ENCODE measurements at regions not wholly inside any gene's neighbourhood (a gene's known extent, or its start where the extent isn't known, plus 50 kb on each side); places are given as distances from the start of the nearest gene placed in this dataset.
A peak's percentile ranks its signal among the peaks of the same experiment; 100 is the strongest.

- in situ Hi-C loops (cut with HindIII; ENCODE audit: low pct_unique_long_range_greater_than_20kb, low sequenced_read_pairs): no loop called here
- TF ChIP-seq JUND (IDR thresholded peaks at IDR 0.05; ENCODE audit: low read depth): no peak
- DNase-seq (ENCODE audit: low read depth in 1 of 2, low spot score in 1 of 2): no peak
Observed at GRCh38 chr5:124671193-124671592, 75.2 kb downstream of the ZNF608 start.

GRCh38 chr5:124670722-124671184 lies 75.7 kb downstream of the ZNF608 start:
- in situ Hi-C loops (cut with HindIII; ENCODE audit: low pct_unique_long_range_greater_than_20kb, low sequenced_read_pairs): no loop called here
- no peak for TF ChIP-seq JUND (IDR thresholded peaks at IDR 0.05; ENCODE audit: low read depth)

GRCh38 chr5:124669956-124670721 lies 76.3 kb downstream of the ZNF608 start:
- TF ChIP-seq JUND (IDR thresholded peaks at IDR 0.05; ENCODE audit: low read depth): no peak
- in situ Hi-C loops (cut with HindIII; ENCODE audit: low pct_unique_long_range_greater_than_20kb, low sequenced_read_pairs): no loop called here
- DNase-seq (ENCODE audit: low read depth in 1 of 2, low spot score in 1 of 2): no peak

More at GRCh38 chr5:124670722-124671184, 75.7 kb downstream of the ZNF608 start:
- no peak for DNase-seq (ENCODE audit: low read depth in 1 of 2, low spot score in 1 of 2)

GRCh38 chr5:124669300-124669648 lies 77.2 kb downstream of the ZNF608 start:
- in situ Hi-C loops (cut with HindIII; ENCODE audit: low pct_unique_long_range_greater_than_20kb, low sequenced_read_pairs): no loop called here

GRCh38 chr5:124668353-124669299 lies 77.8 kb downstream of the ZNF608 start:
- no peak for DNase-seq (ENCODE audit: low read depth in 1 of 2, low spot score in 1 of 2)
- in situ Hi-C loops (cut with HindIII; ENCODE audit: low pct_unique_long_range_greater_than_20kb, low sequenced_read_pairs): no loop called here
- TF ChIP-seq JUND (IDR thresholded peaks at IDR 0.05; ENCODE audit: low read depth): no peak

More at GRCh38 chr5:124669300-124669648, 77.2 kb downstream of the ZNF608 start:
- TF ChIP-seq JUND (IDR thresholded peaks at IDR 0.05; ENCODE audit: low read depth): no peak
- DNase-seq (ENCODE audit: low read depth in 1 of 2, low spot score in 1 of 2): no peak

GRCh38 chr5:124665625-124666024 lies 80.8 kb downstream of the ZNF608 start:
- in situ Hi-C loops (cut with HindIII; ENCODE audit: low pct_unique_long_range_greater_than_20kb, low sequenced_read_pairs): no loop called here
- DNase-seq (ENCODE audit: low read depth in 1 of 2, low spot score in 1 of 2): no peak
- TF ChIP-seq JUND (IDR thresholded peaks at IDR 0.05; ENCODE audit: low read depth): no peak

- DNase-seq (ENCODE audit: low read depth in 1 of 2, low spot score in 1 of 2): no peak
- in situ Hi-C loops (cut with HindIII; ENCODE audit: low pct_unique_long_range_greater_than_20kb, low sequenced_read_pairs): no loop called here
- no peak for TF ChIP-seq JUND (IDR thresholded peaks at IDR 0.05; ENCODE audit: low read depth)
Observed at GRCh38 chr5:124665035-124665434, 81.4 kb downstream of the ZNF608 start.

- no peak for DNase-seq (ENCODE audit: low read depth in 1 of 2, low spot score in 1 of 2)
- in situ Hi-C loops (cut with HindIII; ENCODE audit: low pct_unique_long_range_greater_than_20kb, low sequenced_read_pairs): no loop called here
- no peak for TF ChIP-seq JUND (IDR thresholded peaks at IDR 0.05; ENCODE audit: low read depth)
Observed at GRCh38 chr5:124664287-124664686, 82.2 kb downstream of the ZNF608 start.

- DNase-seq (ENCODE audit: low read depth in 1 of 2, low spot score in 1 of 2): peak in 1 of 2 experiments; percentile 76
- TF ChIP-seq JUND (IDR thresholded peaks at IDR 0.05; ENCODE audit: low read depth): no peak; the same call in 1 of the 2 replicates
- in situ Hi-C loops (cut with HindIII; ENCODE audit: low pct_unique_long_range_greater_than_20kb, low sequenced_read_pairs): no loop called here
Observed at GRCh38 chr5:124663101-124663506, 83.3 kb downstream of the ZNF608 start.

GRCh38 chr5:124662181-124662781 lies 84.2 kb downstream of the ZNF608 start:
- DNase-seq (ENCODE audit: low read depth in 1 of 2, low spot score in 1 of 2): no peak
- in situ Hi-C loops (cut with HindIII; ENCODE audit: low pct_unique_long_range_greater_than_20kb, low sequenced_read_pairs): no loop called here
- no peak for TF ChIP-seq JUND (IDR thresholded peaks at IDR 0.05; ENCODE audit: low read depth)

- DNase-seq (ENCODE audit: low read depth in 1 of 2, low spot score in 1 of 2): peak in 1 of 2 experiments; percentile 73
- in situ Hi-C loops (cut with HindIII; ENCODE audit: low pct_unique_long_range_greater_than_20kb, low sequenced_read_pairs): no loop called here
- no peak for TF ChIP-seq JUND (IDR thresholded peaks at IDR 0.05; ENCODE audit: low read depth)
Observed at GRCh38 chr5:124661317-124662141, 84.9 kb downstream of the ZNF608 start.

Data from T47D (cell line).